ENCODE measurements at regions not wholly inside any gene's neighbourhood (a gene's known extent, or its start where the extent isn't known, plus 50 kb on each side); places are given as distances from the start of the nearest gene placed in this dataset.

DNA sequence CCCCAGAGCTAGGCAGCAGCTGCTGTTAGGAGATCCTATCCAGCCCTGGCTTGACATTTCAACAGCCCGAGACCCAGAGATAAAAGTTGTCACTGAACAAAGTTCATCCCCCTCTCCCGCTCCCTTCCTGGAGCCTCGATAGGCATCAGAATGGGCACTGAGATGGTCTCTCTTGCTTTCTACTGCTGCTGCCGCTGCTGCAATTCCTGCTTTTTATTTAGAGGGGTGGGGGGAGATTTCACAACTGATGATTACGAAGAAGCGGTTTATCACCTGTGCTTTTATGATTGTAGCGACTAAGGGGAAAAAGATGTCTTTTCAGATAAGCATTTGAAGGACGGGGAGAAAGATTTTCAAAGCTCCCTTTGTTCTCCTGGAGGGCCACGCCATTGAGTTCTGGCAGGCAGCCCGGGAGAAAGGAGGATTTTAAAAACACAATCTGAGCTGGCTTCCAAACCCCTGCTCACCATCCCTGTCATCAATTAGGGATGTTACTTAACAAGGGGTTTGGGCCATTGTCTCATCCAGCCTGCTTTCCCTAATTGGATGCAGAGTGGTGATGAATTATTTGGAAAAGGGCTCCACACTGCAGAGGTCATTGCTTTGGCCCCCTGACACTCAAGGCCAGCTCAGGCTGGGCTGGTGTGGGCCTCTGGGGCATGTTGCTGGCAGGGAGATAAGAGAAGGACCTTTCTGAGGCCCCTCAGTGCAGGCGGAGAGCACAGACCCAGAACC lies 344.7 kb downstream of the BUD13 start:
- TF ChIP-seq CTCF (IDR thresholded peaks at IDR 0.05) (no peak), POLR2A (IDR thresholded peaks at IDR 0.05) (no peak), POLR2AphosphoS5 (IDR thresholded peaks at IDR 0.05) (no peak)

All from prostate gland (tissue), 2 donors.